OCI-LY7 (cell line): ENCODE measurements at regions not wholly inside any gene's neighbourhood (a gene's known extent, or its start where the extent isn't known, plus 50 kb on each side); places are given as distances from the start of the nearest gene placed in this dataset.

Source experiments
- BruUV-seq: library from RNA; stranded (reverse); fragments of 400-500 nt; replicated peaks from 2 replicates; lab custom pipeline; 2021; lab: Mats Ljungman, UMichigan
- CTCF ChIA-PET: fragments of 300-600 bp; sonication (Branson Sonifier 250); formaldehyde crosslinking; loops from one replicate; lab custom pipeline; 2022; ENCODE audit warnings: antibody characterized with exemption; ENCODE audit not compliant: unreplicated experiment; lab: Charles Lee
- POLR2A ChIA-PET: fragments of 300-600 bp; sonication (Branson Sonifier 250); formaldehyde crosslinking; loops from one replicate; lab custom pipeline; 2022; ENCODE audit warnings: antibody characterized with exemption; lab: Charles Lee
- DNase-seq: peaks from one replicate; pipeline ENCODE4 v3.0.0-alpha.2; 2015; ENCODE audit warnings: low spot score
- H2AFZ ChIP-seq: fragments of 200-600 bp; sonication (generic), shearing (Covaris generic); 2 replicates; pipeline ENCODE4 v1.6.1; 2014; ENCODE audit warnings: mild to moderate bottlenecking, antibody characterized with exemption, low read length, moderate library complexity
- H3K27ac ChIP-seq: fragments of 200-600 bp; sonication (generic); 2 replicates; pipeline ENCODE4 v1.5.1; 2014; ENCODE audit warnings: mixed run types, low read depth, mild to moderate bottlenecking, moderate library complexity, low read length, inconsistent platforms; ENCODE audit not compliant: poor library complexity, severe bottlenecking
- H3K36me3 ChIP-seq: fragments of 200-600 bp; sonication (generic); 2 replicates; pipeline ENCODE4 v1.6.1; 2014; ENCODE audit warnings: mild to moderate bottlenecking, antibody characterized with exemption, low read length, moderate library complexity, mixed read lengths; ENCODE audit not compliant: insufficient read depth
- H3K4me1 ChIP-seq: fragments of 200-600 bp; sonication (generic); 2 replicates; pipeline ENCODE4 v1.5.1; 2014; ENCODE audit warnings: mild to moderate bottlenecking, low read length; ENCODE audit not compliant: insufficient read depth, poor library complexity, severe bottlenecking
- H3K4me2 ChIP-seq: fragments of 200-600 bp; sonication (generic); 2 replicates; pipeline ENCODE4 v1.6.1; 2014; ENCODE audit warnings: mild to moderate bottlenecking, low read length
- H3K4me3 ChIP-seq: fragments of 200-600 bp; sonication (generic); 2 replicates; pipeline ENCODE4 v1.5.1; 2014; ENCODE audit warnings: mild to moderate bottlenecking, low read depth, low read length; ENCODE audit not compliant: poor library complexity, severe bottlenecking
- H3K79me2 ChIP-seq: fragments of 200-600 bp; sonication (generic); 2 replicates; pipeline ENCODE4 v1.6.1; 2016; ENCODE audit warnings: low read depth, mild to moderate bottlenecking, low read length, moderate library complexity, mixed read lengths; ENCODE audit not compliant: insufficient read depth
- H3K9me2 ChIP-seq: fragments of 200-600 bp; sonication (generic); 2 replicates; pipeline ENCODE4 v1.6.1; 2016; ENCODE audit warnings: mild to moderate bottlenecking, low read length, mixed read lengths; ENCODE audit not compliant: insufficient read depth
- H3K9me3 ChIP-seq: fragments of 200-600 bp; sonication (generic); 2 replicates; pipeline ENCODE4 v1.6.1; 2014; ENCODE audit warnings: mild to moderate bottlenecking, mixed run types, low read length, mixed read lengths
- H4K20me1 ChIP-seq: fragments of 200-600 bp; sonication (generic); 2 replicates; pipeline ENCODE4 v1.6.1; 2014; ENCODE audit warnings: mild to moderate bottlenecking, antibody characterized with exemption, low read length, moderate library complexity, mixed read lengths; ENCODE audit not compliant: insufficient read depth
- EZH2phosphoT487 ChIP-seq: fragments of 200-600 bp; sonication (generic); IDR thresholded peaks from 2 replicates; pipeline ENCODE4 v1.6.1; 2018; ENCODE audit warnings: low read depth, borderline replicate concordance, mild to moderate bottlenecking, mixed run types, antibody characterized with exemption, low read length, moderate library complexity, mixed read lengths
- intact Hi-C: fragments of 100-400 bp; cut with micrococcal nuclease; formaldehyde crosslinking; loops from one replicate; pipeline ENCODE4 v1.10.0; 2022; ENCODE audit not compliant: unreplicated experiment
- TF ChIP-seq, protein P1 (sequence below): fragments of 200-600 bp; sonication (generic); conservative IDR thresholded peaks from 2 replicates; pipeline ENCODE4 v1.5.1; 2014; ENCODE audit warnings: mild to moderate bottlenecking, antibody characterized with exemption, low read length, moderate library complexity, mixed read lengths

- Histone ChIP-seq H4K20me1 (no peaks in the 10 kb centered on the region), H2AFZ (no peak overlapping the region), H3K4me2 (no peak overlapping the region), H3K36me3 (no peaks in the 10 kb centered on the region), H3K79me2 (no peaks in the 10 kb centered on the region), H3K9me2 (no peaks in the 10 kb centered on the region), H3K9me3 (no peaks in the 10 kb centered on the region), H3K4me3 (no peak overlapping the region), H3K4me1 (no peaks in the 10 kb centered on the region), H3K27ac (no peak overlapping the region)
- POLR2A ChIA-PET: no interaction called here
- BruUV-seq: no TSS peak
- CTCF ChIA-PET: no interaction called here
- intact Hi-C loops: no loop called here
- TF ChIP-seq, protein P1, sequence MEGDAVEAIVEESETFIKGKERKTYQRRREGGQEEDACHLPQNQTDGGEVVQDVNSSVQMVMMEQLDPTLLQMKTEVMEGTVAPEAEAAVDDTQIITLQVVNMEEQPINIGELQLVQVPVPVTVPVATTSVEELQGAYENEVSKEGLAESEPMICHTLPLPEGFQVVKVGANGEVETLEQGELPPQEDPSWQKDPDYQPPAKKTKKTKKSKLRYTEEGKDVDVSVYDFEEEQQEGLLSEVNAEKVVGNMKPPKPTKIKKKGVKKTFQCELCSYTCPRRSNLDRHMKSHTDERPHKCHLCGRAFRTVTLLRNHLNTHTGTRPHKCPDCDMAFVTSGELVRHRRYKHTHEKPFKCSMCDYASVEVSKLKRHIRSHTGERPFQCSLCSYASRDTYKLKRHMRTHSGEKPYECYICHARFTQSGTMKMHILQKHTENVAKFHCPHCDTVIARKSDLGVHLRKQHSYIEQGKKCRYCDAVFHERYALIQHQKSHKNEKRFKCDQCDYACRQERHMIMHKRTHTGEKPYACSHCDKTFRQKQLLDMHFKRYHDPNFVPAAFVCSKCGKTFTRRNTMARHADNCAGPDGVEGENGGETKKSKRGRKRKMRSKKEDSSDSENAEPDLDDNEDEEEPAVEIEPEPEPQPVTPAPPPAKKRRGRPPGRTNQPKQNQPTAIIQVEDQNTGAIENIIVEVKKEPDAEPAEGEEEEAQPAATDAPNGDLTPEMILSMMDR: no peak
- no peak for TF ChIP-seq EZH2phosphoT487
- DNase-seq: no peak
These were observed 845.5 kb downstream of the TLE4 start for GRCh38 chr9:80417211-80417773.

DNA sequence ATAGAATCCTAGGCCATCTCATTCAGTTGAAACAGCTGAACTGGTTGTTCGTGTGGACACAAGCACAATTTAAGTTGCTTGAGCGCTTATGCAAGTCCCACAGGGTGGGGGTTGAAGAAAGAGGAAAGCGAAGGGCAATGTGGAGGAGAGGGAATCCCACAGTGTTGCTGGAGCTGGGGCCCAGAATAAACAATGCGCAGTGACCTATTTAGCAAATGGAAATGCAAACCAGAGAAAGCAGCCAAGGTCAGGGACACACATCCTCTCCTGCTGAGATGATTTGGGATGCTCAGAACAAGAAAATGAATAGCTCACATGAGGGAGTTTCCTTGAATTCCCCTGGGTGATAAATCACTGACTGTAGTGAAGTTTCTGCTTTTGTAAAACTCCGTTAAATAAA, 838.3 kb downstream of the TLE4 start:
- DNase-seq: no peak
- Histone ChIP-seq H3K4me3 (no peak overlapping the region), H3K9me3 (no peaks in the 10 kb centered on the region), H3K4me2 (no peak overlapping the region), H3K27ac (no peak overlapping the region), H2AFZ (no peak overlapping the region), H3K79me2 (no peaks in the 10 kb centered on the region), H3K9me2 (no peaks in the 10 kb centered on the region), H3K36me3 (no peaks in the 10 kb centered on the region), H3K4me1 (no peaks in the 10 kb centered on the region), H4K20me1 (no peaks in the 10 kb centered on the region)
- POLR2A ChIA-PET: interaction anchor here (1.3 kb wide), 1 partner anchor 10 kb away, joined by 3 read pairs; no protein-coding TSS in a partner anchor
- TF ChIP-seq, protein P1: no peak
- TF ChIP-seq EZH2phosphoT487: no peak
- intact Hi-C loops: no loop called here
- BruUV-seq: no TSS peak
- CTCF ChIA-PET: no interaction called here

GRCh38 chr9:80407220-80407619, 835.5 kb downstream of the TLE4 start:
- H2AFZ ChIP-seq: no peak overlapping the region
- no peaks in the 10 kb centered on the region for H3K9me3 ChIP-seq
- H3K36me3 ChIP-seq: no peaks in the 10 kb centered on the region
- ChIA-PET CTCF (no interaction called here), POLR2A (no interaction called here)
- H4K20me1 ChIP-seq: no peaks in the 10 kb centered on the region
- BruUV-seq: no TSS peak
- no peaks in the 10 kb centered on the region for H3K9me2 ChIP-seq
- no peak overlapping the region for H3K4me2 ChIP-seq
- no peaks in the 10 kb centered on the region for H3K4me1 ChIP-seq
- TF ChIP-seq EZH2phosphoT487: no peak
- TF ChIP-seq, protein P1: no peak
- no peak overlapping the region for H3K4me3 ChIP-seq
- H3K27ac ChIP-seq: no peak overlapping the region
- no peaks in the 10 kb centered on the region for H3K79me2 ChIP-seq
- DNase-seq: no peak
- intact Hi-C loops: no loop called here
